Peyer's patch (tissue), 4 donors: ENCODE measurements at regions not wholly inside any gene's neighbourhood (a gene's known extent, or its start where the extent isn't known, plus 50 kb on each side); places are given as distances from the start of the nearest gene placed in this dataset.

Source experiments
- DNase-seq, 3 donors: peaks; one replicate each; pipeline ENCODE4 v3.0.0-alpha.2; 2017 to 2019
- H3K27ac ChIP-seq, 4 donors: fragments of 200-600 bp; sonication (generic); one replicate each; pipeline ENCODE4 v1.5.1; 2016 to 2019
- H3K27me3 ChIP-seq, 2 donors: fragments of 200-600 bp; sonication (generic); one replicate each; pipeline ENCODE4 v1.5.1; 2019
- H3K36me3 ChIP-seq, 3 donors: fragments of 200-600 bp; sonication (generic); one replicate each; pipeline ENCODE4 v1.5.1; 2016 to 2019
- H3K4me1 ChIP-seq, 4 donors: fragments of 200-600 bp; sonication (generic); one replicate each; pipeline ENCODE4 v1.5.1; 2016 to 2019
- H3K4me3 ChIP-seq, 4 donors: fragments of 200-600 bp; sonication (generic); 1 replicate in 3 of 4; 2 replicates in 1 of 4; pipeline ENCODE4 v1.5.1; 2016 to 2019; ENCODE audit warnings: mild to moderate bottlenecking in 1 of 4
- H3K9me3 ChIP-seq, 4 donors: fragments of 200-600 bp; sonication (generic); one replicate each; pipeline ENCODE4 v1.5.1; 2016 to 2019; ENCODE audit warnings: mild to moderate bottlenecking in 1 of 4
- POLR2A ChIP-seq, 2 donors: fragments of 450-650 bp; IDR thresholded peaks; one replicate each; pipeline ENCODE4 v1.5.1; 2017; ENCODE audit warnings: antibody characterized with exemption in 2 of 2, mild to moderate bottlenecking in 2 of 2, moderate library complexity in 2 of 2
- TF ChIP-seq, protein P1 (sequence below), 6 experiments: fragments of 450-650 bp in 4 of 6; fragments of 200-600 bp in 2 of 6; sonication (generic) in 1 of 6; IDR thresholded peaks; one replicate each; pipeline ENCODE4 v1.5.1; 2017 to 2019; ENCODE audit warnings: antibody characterized with exemption in 6 of 6, mild to moderate bottlenecking in 3 of 6, moderate library complexity in 1 of 6

DNA sequence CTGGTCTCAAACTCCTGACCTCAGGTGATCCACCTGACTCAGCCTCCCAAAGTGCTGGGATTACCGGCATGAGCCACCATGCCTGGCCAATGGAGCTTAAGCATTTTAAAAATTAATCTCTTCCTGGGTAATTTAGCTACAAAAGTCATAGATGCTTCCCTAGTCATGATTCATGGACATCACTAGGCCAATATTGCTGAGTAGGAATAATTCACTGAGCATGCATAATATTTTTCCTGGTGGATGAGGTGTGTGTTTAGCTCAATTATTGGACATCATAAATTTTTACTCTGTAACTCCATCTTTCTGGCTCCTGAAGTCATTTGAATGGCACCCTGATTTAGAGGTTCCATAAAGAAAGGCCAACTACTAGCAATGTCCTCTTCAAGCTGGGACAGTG is 512.9 kb upstream of the AGTR1 start:
- H3K36me3 ChIP-seq: no peaks in the 10 kb centered on the region
- H3K27me3 ChIP-seq: no peaks in the 10 kb centered on the region
- H3K9me3 ChIP-seq: no peaks in the 10 kb centered on the region
- no peak for TF ChIP-seq POLR2A (IDR thresholded peaks at IDR 0.05)
- TF ChIP-seq, protein P1, sequence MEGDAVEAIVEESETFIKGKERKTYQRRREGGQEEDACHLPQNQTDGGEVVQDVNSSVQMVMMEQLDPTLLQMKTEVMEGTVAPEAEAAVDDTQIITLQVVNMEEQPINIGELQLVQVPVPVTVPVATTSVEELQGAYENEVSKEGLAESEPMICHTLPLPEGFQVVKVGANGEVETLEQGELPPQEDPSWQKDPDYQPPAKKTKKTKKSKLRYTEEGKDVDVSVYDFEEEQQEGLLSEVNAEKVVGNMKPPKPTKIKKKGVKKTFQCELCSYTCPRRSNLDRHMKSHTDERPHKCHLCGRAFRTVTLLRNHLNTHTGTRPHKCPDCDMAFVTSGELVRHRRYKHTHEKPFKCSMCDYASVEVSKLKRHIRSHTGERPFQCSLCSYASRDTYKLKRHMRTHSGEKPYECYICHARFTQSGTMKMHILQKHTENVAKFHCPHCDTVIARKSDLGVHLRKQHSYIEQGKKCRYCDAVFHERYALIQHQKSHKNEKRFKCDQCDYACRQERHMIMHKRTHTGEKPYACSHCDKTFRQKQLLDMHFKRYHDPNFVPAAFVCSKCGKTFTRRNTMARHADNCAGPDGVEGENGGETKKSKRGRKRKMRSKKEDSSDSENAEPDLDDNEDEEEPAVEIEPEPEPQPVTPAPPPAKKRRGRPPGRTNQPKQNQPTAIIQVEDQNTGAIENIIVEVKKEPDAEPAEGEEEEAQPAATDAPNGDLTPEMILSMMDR (IDR thresholded peaks at IDR 0.05): no peak
- DNase-seq: no peak
- H3K4me3 ChIP-seq: no peak overlapping the region
- no peak overlapping the region for H3K27ac ChIP-seq
- H3K4me1 ChIP-seq: no peaks in the 10 kb centered on the region

DNA sequence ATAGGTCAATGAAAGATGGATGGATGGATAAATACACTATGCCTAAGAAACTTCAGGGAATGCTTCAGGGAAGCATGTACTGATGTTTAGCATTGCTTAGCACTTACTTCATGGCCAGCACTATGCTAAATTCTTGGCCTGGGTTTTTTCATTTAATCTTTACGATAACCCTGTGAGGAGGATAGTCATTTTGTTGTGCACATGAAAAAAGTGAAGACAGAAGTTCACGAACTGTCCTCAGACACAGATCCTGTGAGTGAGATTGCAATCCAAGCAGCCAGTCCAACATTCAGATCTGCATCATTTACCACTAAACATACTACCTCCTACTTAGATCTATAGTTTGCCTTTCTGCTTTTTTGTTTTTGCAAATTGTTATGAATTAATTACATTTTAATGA is 510.8 kb upstream of the AGTR1 start:
- Histone ChIP-seq H3K36me3 (no peaks in the 10 kb centered on the region), H3K27ac (no peak overlapping the region), H3K4me1 (no peaks in the 10 kb centered on the region), H3K27me3 (no peaks in the 10 kb centered on the region), H3K4me3 (no peak overlapping the region), H3K9me3 (no peaks in the 10 kb centered on the region)
- DNase-seq: no peak
- no peak for TF ChIP-seq POLR2A (IDR thresholded peaks at IDR 0.05)
- TF ChIP-seq, protein P1 (IDR thresholded peaks at IDR 0.05): no peak

DNA sequence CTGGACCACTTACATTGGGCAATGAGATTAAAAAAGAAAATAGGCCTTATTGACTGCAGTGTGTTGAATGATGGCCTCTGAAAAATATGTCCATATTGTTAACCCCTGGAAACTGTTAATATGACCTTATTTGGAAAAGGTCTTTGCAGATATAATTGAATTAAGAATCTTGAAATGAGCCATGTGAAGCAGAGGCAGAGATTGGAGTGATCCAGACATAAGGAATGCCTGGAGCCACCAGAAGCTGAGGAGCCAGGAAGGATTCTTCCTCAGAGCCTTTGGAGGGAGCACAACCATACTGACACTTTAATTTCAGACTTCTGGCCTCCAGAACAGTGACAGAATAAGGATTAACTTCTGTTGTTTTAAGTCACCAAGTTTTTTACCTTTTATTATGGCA is 510.4 kb upstream of the AGTR1 start:
- H3K27me3 ChIP-seq: no peaks in the 10 kb centered on the region
- no peak overlapping the region for H3K27ac ChIP-seq
- H3K9me3 ChIP-seq: no peaks in the 10 kb centered on the region
- no peak overlapping the region for H3K4me3 ChIP-seq
- H3K36me3 ChIP-seq: no peaks in the 10 kb centered on the region
- H3K4me1 ChIP-seq: no peaks in the 10 kb centered on the region
- TF ChIP-seq, protein P1 (IDR thresholded peaks at IDR 0.05): no peak
- TF ChIP-seq POLR2A (IDR thresholded peaks at IDR 0.05): no peak
- DNase-seq: no peak

DNA sequence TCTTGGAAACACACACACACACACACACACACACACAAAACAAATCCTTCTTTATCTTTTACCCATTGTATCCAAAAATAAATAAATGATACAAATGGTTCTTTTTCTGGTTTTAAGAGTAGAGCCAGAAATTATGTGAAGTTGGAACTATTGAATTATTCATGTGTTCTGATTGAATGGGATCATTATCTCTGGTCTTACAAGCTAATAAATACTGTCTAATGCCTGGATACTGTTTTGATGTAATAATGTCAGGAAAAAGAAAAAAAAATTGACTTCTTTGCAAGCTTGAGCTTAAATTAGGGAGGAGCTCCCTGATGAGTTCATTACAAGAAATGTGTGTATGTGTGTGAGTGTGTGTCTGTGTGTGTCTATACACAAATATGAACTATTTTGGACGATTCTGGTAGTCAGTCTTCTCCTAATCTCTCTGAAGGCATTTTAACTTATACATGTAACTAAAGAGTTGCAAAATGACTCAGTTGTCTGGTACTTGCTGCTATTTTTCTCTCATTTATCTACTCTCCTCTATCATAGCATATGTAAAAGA is 507.2 kb upstream of the AGTR1 start:
- H3K4me1 ChIP-seq: no peaks in the 10 kb centered on the region
- TF ChIP-seq, protein P1 (IDR thresholded peaks at IDR 0.05): no peak
- TF ChIP-seq POLR2A (IDR thresholded peaks at IDR 0.05): no peak
- H3K36me3 ChIP-seq: no peaks in the 10 kb centered on the region
- no peak for DNase-seq
- no peaks in the 10 kb centered on the region for H3K27me3 ChIP-seq
- no peak overlapping the region for H3K4me3 ChIP-seq
- no peak overlapping the region for H3K27ac ChIP-seq
- H3K9me3 ChIP-seq: no peaks in the 10 kb centered on the region

DNA sequence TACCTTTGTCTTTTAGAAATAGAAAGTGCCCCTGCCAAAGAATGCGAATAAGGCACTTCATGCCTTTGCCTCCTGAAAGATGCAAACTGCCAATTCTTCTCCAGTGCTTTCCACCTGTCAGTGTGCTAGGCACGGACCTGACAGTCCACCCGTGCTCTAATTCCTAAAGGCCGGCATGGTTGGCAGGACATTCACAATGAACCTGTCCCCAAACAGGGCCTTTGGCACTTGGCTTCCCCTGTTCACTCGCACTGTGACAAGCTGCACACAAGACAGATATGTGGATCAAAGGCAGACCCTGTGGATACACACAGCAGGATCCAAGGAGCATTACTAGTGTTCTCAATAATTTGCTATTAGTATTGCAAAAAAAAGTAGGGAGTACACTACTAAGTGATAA is 505.7 kb upstream of the AGTR1 start:
- Histone ChIP-seq H3K4me1 (no peaks in the 10 kb centered on the region), H3K27ac (no peak overlapping the region), H3K9me3 (no peaks in the 10 kb centered on the region), H3K36me3 (no peaks in the 10 kb centered on the region), H3K4me3 (no peak overlapping the region), H3K27me3 (no peaks in the 10 kb centered on the region)
- DNase-seq: no peak
- TF ChIP-seq, protein P1 (IDR thresholded peaks at IDR 0.05): no peak
- TF ChIP-seq POLR2A (IDR thresholded peaks at IDR 0.05): no peak

DNA sequence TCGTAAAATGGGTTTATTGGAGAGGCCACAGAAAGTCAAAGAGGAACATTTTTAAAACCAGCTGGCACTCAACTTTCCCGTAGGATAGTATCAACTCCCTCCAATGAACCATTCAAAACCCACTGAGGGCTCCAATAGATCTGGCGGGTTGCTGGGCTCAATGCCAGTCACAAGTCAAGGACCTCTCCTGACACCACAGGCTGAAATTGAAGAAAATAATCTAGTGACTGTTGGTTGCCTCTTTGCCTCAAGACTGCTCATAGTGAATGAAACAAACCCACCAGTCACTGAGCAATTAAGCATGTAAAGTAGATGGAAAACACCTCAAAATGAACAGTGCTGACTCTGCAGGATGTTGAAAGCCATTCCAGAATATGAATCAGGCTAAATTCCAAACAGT is 500.6 kb upstream of the AGTR1 start:
- Histone ChIP-seq H3K4me1 (no peaks in the 10 kb centered on the region), H3K27me3 (no peaks in the 10 kb centered on the region), H3K9me3 (no peaks in the 10 kb centered on the region), H3K4me3 (no peak overlapping the region), H3K27ac (no peak overlapping the region), H3K36me3 (no peaks in the 10 kb centered on the region)
- no peak for DNase-seq
- TF ChIP-seq, protein P1 (IDR thresholded peaks at IDR 0.05): no peak
- TF ChIP-seq POLR2A (IDR thresholded peaks at IDR 0.05): no peak
